Epithelial cell of prostate (primary cell): ENCODE measurements at regions not wholly inside any gene's neighbourhood (a gene's known extent, or its start where the extent isn't known, plus 50 kb on each side); places are given as distances from the start of the nearest gene placed in this dataset.

Source experiments
- DNase-seq: peaks from one replicate; pipeline ENCODE4 v3.0.0-alpha.2; 2011; ENCODE audit warnings: low read depth, low spot score
- H3K27ac ChIP-seq: fragments of 450-650 bp; 2 replicates; pipeline ENCODE4 v1.5.1; 2017; ENCODE audit warnings: mild to moderate bottlenecking

- DNase-seq, result no peak
- H3K27ac ChIP-seq, result peak overlapping the region; percentile 97
Measured at GRCh38 chr13:73701160-73701559, 433.0 kb downstream of the KLF12 start.

DNA sequence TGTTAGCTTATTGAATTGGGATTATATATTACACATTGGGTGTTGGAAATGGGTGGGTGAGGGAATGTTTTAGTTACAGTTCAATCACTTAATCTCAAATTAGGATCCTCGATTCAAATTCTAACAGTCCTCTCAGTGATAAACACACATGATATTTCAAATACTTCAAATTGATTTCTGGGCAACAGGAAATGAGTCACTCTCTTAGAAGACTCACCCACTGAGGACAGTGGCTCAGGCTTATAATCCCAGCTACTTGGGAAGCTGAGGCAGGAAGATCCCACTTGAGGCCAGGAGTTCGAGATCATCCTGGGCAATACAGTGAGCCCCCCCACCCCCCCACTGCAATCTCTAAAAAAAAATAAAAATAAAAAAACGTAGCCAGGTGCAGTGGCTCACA, 435.3 kb downstream of the KLF12 start:
- DNase-seq, result no peak
- H3K27ac ChIP-seq, result no peak overlapping the region

DNA sequence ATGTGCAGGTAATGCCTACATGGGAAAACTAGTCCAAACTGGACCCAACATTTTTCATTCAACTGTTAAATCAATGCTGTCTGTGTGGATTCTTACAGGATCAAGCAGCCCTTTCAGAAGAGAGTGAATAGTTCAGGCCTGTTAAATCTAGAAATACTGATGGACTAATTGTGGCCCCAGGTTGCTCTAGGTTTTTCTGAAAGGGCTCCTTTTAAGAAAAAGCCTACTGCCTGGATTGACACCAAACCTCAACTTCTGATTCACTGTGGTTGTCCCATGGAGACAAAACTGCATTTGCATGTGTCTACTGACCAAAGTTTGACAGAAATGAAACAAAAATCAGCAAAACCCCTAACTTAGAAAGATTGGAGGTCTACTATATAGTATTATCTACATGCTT, 437.0 kb downstream of the KLF12 start:
- DNase-seq, result no peak

DNA sequence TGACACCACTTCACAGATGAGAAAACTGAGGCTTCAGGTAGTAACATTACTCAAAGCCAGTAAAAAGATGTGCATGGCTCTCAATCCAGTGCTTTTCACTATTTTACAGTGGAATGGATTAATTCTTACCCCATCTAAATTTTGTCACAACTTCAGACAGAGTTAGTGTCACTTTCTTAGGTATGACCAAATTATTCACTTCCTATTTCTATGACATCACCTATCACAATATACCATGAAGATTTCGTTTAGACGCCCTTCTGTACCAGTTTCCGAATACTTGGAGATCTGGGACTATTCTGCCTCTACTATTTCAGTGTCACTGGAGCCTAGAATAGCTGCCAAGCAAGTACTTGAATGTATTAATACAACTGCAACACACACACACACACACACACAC, 437.5 kb downstream of the KLF12 start:
- DNase-seq, result no peak
- H3K27ac ChIP-seq, result no peak overlapping the region

More for the DNA sequence above, 437.0 kb downstream of the KLF12 start:
- no peak overlapping the region for H3K27ac ChIP-seq

- H3K27ac ChIP-seq, result no peak overlapping the region
- no peak for DNase-seq
Measured at GRCh38 chr13:73696271-73696670, 437.9 kb downstream of the KLF12 start.

GRCh38 chr13:73695325-73695724, 438.9 kb downstream of the KLF12 start:
- no peak for DNase-seq
- H3K27ac ChIP-seq, result no peak overlapping the region

GRCh38 chr13:73693215-73693614, 441.0 kb downstream of the KLF12 start:
- DNase-seq, result no peak

DNA sequence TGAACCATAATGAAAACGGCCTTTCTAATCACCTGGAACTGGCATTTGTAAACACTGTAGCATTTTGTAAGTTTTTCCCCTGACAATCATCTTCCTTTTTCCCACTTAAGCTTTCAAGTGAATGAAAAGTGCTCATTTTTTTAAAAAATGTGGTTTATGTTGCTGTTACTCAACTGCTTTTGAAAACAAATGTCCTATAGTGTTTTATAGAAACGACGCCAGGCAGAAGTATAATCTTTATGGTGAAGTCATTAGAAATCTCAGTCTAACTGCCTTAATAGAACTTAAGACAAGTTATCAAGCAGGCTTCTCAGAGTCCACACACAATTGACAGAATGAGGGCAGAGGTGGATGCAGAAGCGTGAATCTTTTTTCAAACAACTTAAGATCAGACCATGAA, 442.3 kb downstream of the KLF12 start:
- H3K27ac ChIP-seq, result no peak overlapping the region
- no peak for DNase-seq

More at GRCh38 chr13:73693215-73693614, 441.0 kb downstream of the KLF12 start:
- H3K27ac ChIP-seq, result no peak overlapping the region

GRCh38 chr13:73687929-73688328, 446.3 kb downstream of the KLF12 start:
- no peak for DNase-seq
- no peak overlapping the region for H3K27ac ChIP-seq

GRCh38 chr13:73687087-73687486, 447.1 kb downstream of the KLF12 start:
- DNase-seq, result no peak
- no peak overlapping the region for H3K27ac ChIP-seq

DNA sequence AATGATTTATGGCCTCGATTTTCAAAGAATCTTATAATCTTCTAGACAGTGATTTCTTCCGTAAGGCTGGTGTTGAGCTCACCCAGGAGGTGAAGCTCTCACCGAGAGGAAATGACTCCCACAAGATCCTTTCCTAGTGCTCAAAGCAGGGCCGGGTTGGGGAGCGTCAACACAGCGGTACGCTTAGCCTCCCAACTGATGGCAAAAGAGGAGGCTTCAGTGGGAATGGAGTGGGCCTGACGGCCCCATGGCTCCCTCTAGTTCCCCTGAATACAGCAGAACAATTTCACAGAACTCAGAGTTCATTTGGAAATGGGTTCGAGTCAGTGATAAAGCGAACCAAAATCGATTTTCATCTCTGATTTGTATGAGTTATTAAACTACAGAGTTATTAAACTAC, 449.5 kb downstream of the KLF12 start:
- H3K27ac ChIP-seq, result peak overlapping the region; percentile 44

DNA sequence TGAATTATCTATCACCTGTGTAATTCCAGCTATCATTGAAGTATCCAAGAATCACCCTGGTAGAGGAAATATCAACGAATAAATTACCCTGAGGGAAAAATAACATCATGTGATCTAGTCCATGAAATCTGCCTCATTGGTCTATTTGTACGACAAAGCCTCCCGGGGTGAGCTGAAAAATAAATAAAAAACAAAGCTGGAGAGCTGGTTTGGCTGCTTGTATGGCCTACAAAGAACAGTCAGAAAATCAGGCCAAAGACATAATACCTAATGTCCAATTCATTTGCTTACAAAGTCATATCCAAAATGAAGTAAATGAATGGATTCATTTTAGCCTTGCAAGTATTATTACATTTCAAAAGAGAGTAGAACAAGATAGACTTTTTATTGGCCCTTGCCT, 449.9 kb downstream of the KLF12 start:
- DNase-seq, result no peak
- peak overlapping the region; percentile 44 for H3K27ac ChIP-seq

More for the DNA sequence above, 449.5 kb downstream of the KLF12 start:
- no peak for DNase-seq

- H3K27ac ChIP-seq, result peak overlapping the region; percentile 44
- DNase-seq, result no peak
Measured at GRCh38 chr13:73683746-73684145, 450.5 kb downstream of the KLF12 start.

- DNase-seq, result no peak
- no peak overlapping the region for H3K27ac ChIP-seq
Measured at GRCh38 chr13:73681779-73682178, 452.4 kb downstream of the KLF12 start.

DNA sequence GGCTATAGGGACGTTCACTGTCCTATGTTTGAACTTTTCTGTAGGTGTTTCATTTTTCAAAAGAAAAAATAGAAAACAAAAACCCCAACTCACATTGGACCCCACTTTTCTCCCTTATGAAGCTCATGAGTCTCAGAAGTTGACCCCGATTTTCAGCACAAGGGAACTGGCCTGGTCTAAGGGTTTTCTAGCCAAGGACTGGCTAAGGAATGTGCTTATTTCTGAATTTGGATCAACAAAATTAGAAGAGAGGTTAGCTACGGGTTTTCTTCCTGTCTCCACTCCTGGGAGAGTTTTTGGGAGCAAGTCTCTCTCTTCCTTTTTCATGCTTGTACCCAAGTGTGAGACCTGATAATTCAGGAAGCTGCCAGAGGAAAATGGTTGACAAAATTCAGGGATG, 453.2 kb downstream of the KLF12 start:
- DNase-seq, result no peak
- no peak overlapping the region for H3K27ac ChIP-seq

GRCh38 chr13:73677048-73677601, 457.1 kb downstream of the KLF12 start:
- peak overlapping the region; percentile 99 for H3K27ac ChIP-seq
- DNase-seq, result peak; percentile 96

- H3K27ac ChIP-seq, result peak overlapping the region; percentile 99
- no peak for DNase-seq
Measured at GRCh38 chr13:73676550-73677047, 457.6 kb downstream of the KLF12 start.

- H3K27ac ChIP-seq, result peak overlapping the region; percentile 99
- DNase-seq, result no peak
Measured at GRCh38 chr13:73675821-73676220, 458.4 kb downstream of the KLF12 start.

GRCh38 chr13:73674570-73674969, 459.6 kb downstream of the KLF12 start:
- peak overlapping the region; percentile 99 for H3K27ac ChIP-seq
- DNase-seq, result no peak

- DNase-seq, result no peak
Measured at GRCh38 chr13:73673931-73674330, 460.3 kb downstream of the KLF12 start.

GRCh38 chr13:73672492-73672891, 461.7 kb downstream of the KLF12 start:
- peak overlapping the region; percentile 74 for H3K27ac ChIP-seq
- peak; percentile 54 for DNase-seq

More at GRCh38 chr13:73673931-73674330, 460.3 kb downstream of the KLF12 start:
- peak overlapping the region; percentile 99 for H3K27ac ChIP-seq

DNA sequence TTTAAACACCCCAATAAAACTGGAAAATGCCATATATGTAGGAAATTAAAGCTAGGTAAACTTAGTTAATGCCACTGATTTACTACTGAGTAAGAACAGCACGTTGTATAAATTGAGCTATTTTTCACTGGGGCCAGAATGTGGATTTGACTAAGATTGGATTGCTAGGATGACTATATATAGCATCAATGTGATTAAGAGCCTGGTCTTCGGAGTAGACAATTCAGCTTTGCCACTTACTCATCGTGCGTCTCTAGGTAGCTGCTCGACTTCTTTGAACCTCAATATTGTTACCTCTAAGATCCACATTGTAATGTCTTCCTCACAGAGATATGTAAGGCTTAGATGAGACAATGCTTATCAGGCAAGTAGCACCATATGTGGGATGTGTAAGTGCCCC, 462.5 kb downstream of the KLF12 start:
- DNase-seq, result no peak
- H3K27ac ChIP-seq, result peak overlapping the region; percentile 74
